ENCODE measurements at regions not wholly inside any gene's neighbourhood (a gene's known extent, or its start where the extent isn't known, plus 50 kb on each side); places are given as distances from the start of the nearest gene placed in this dataset.
A peak's percentile ranks its signal among the peaks of the same experiment; 100 is the strongest.

GRCh38 chrX:45696736-45697135, 496.1 kb upstream of the DIPK2B start:
- H3K36me3 ChIP-seq, result no peaks in the 10 kb centered on the region
- WGBS, 2 donors (ENCODE audit: low coverage in 1 of 2), result 75% methylated on average over 1 of the region's 2 CpGs; no CpG with 5 or more reads in 1 of the 2 donors

DNA sequence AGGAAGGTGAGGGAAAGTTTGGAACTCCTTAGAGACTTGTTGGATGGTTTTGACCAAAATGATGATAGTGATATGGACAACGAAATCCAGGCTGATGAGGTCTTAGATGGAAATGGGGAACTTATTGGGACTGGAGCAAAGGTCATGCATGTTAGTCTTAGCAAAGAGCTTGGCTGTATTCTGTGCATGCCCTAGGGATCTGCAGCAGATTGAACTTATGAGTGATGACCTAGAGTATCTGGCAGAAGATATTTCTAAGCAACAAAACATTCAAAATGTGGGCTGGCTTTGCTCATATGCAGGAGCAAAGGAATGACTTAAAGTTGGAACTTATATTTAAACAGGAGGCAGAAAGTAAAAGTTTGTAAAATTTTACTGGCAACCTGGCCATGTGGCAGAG, 489.3 kb upstream of the DIPK2B start:
- Histone ChIP-seq H3K27ac (no peak overlapping the region), H3K4me1 (no peaks in the 10 kb centered on the region), H3K4me3 (no peak overlapping the region), H3K27me3 (no peaks in the 10 kb centered on the region), H3K9me3 (no peaks in the 10 kb centered on the region), H3K36me3 (no peaks in the 10 kb centered on the region)
- ATAC-seq, result peak; percentile 60
- no peak for TF ChIP-seq EP300 (IDR thresholded peaks at IDR 0.05)
- no peak for TF ChIP-seq POLR2AphosphoS5 (IDR thresholded peaks at IDR 0.05)
- TF ChIP-seq POLR2A (IDR thresholded peaks at IDR 0.05), result no peak
- TF ChIP-seq CTCF (IDR thresholded peaks at IDR 0.05), result no peak
- WGBS, 2 donors (ENCODE audit: low coverage in 1 of 2), result 43 to 60% methylated on average over 1 of the region's 1 CpG

More at GRCh38 chrX:45696736-45697135, 496.1 kb upstream of the DIPK2B start:
- Histone ChIP-seq H3K9me3 (no peaks in the 10 kb centered on the region), H3K4me3 (no peak overlapping the region), H3K27ac (no peak overlapping the region), H3K27me3 (no peaks in the 10 kb centered on the region), H3K4me1 (no peaks in the 10 kb centered on the region)
- ATAC-seq, result no peak
- TF ChIP-seq CTCF (IDR thresholded peaks at IDR 0.05) (no peak), POLR2AphosphoS5 (IDR thresholded peaks at IDR 0.05) (no peak), POLR2A (IDR thresholded peaks at IDR 0.05) (no peak), EP300 (IDR thresholded peaks at IDR 0.05) (no peak)

- no peak overlapping the region for H3K4me3 ChIP-seq
- no peaks in the 10 kb centered on the region for H3K4me1 ChIP-seq
- H3K36me3 ChIP-seq, result no peaks in the 10 kb centered on the region
- WGBS, 2 donors (ENCODE audit: low coverage in 1 of 2), result 36 to 86% methylated on average over 1 of the region's 1 CpG
- TF ChIP-seq EP300 (IDR thresholded peaks at IDR 0.05) (no peak), CTCF (IDR thresholded peaks at IDR 0.05) (no peak)
- H3K27me3 ChIP-seq, result no peaks in the 10 kb centered on the region
- ATAC-seq, result no peak
- H3K9me3 ChIP-seq, result no peaks in the 10 kb centered on the region
- no peak overlapping the region for H3K27ac ChIP-seq
Observed at GRCh38 chrX:45683914-45684313, 483.2 kb upstream of the DIPK2B start.

GRCh38 chrX:45681891-45682290, 481.2 kb upstream of the DIPK2B start:
- H3K27me3 ChIP-seq, result no peaks in the 10 kb centered on the region
- H3K9me3 ChIP-seq, result no peaks in the 10 kb centered on the region
- H3K4me1 ChIP-seq, result no peaks in the 10 kb centered on the region
- no peak overlapping the region for H3K27ac ChIP-seq
- no peaks in the 10 kb centered on the region for H3K36me3 ChIP-seq
- TF ChIP-seq EP300 (IDR thresholded peaks at IDR 0.05) (no peak), CTCF (IDR thresholded peaks at IDR 0.05) (no peak), POLR2A (IDR thresholded peaks at IDR 0.05) (no peak), POLR2AphosphoS5 (IDR thresholded peaks at IDR 0.05) (no peak)
- 88 to 100% methylated on average over 1 of the region's 1 CpG for whole genome bisulfite sequencing, 2 donors (ENCODE audit: low coverage in 1 of 2)
- H3K4me3 ChIP-seq, result no peak overlapping the region
- no peak for ATAC-seq

DNA sequence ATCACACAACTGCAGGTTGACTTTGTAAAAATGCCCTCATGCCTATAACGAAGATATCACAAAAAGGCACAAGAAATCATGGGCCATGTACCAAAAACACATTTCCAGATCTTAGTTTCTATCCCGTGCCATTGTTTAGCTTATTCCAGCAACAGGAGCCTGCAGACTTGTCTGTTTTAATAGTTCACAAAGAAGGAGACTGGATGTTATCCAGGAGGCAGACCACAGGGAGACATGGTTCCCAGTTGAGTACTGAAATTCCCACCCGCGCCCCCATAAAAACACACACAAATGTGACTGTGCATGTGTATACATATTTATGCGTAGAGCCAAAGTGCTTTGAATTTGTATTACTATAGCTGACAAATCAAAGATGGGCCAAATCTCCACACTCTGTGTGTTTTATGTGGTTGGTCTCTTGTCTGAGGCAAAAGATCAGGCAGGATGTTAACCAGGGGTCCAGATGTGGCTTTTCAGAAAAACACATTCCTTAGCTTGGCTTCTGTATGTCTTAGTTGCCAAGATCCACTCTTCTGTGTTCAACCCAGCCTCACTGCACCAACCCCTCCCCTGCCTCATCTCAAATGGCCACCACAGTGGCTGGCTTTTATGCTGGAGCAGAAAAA, 469.2 kb upstream of the DIPK2B start:
- Histone ChIP-seq H3K27ac (no peak overlapping the region), H3K4me3 (no peak overlapping the region), H3K4me1 (no peaks in the 10 kb centered on the region), H3K36me3 (no peaks in the 10 kb centered on the region), H3K9me3 (no peaks in the 10 kb centered on the region), H3K27me3 (no peaks in the 10 kb centered on the region)
- ATAC-seq, result no peak
- TF ChIP-seq EP300 (IDR thresholded peaks at IDR 0.05), result no peak
- no peak for TF ChIP-seq POLR2A (IDR thresholded peaks at IDR 0.05)
- TF ChIP-seq POLR2AphosphoS5 (IDR thresholded peaks at IDR 0.05), result no peak
- TF ChIP-seq CTCF (IDR thresholded peaks at IDR 0.05), result no peak
- WGBS, 2 donors (ENCODE audit: low coverage in 1 of 2), result 38 to 65% methylated on average over 3 to 5 of the region's 5 CpGs
